Mesothelial cell of epicardium (in vitro differentiated cells): ENCODE measurements at regions not wholly inside any gene's neighbourhood (a gene's known extent, or its start where the extent isn't known, plus 50 kb on each side); places are given as distances from the start of the nearest gene placed in this dataset.

ENCODE experiments used
- DNase-seq, 2 experiments: peaks; one replicate each; pipeline ENCODE4 v3.0.0; 2021; ENCODE audit warnings: low spot score in 2 of 2; ENCODE audit not compliant: unreplicated experiment in 2 of 2
- H3K27ac Mint-ChIP-seq: 2 replicates; pipeline ENCODE4 v1.8.0; 2021; ENCODE audit warnings: mixed read lengths
- H3K27me3 Mint-ChIP-seq: 2 replicates; pipeline ENCODE4 v1.8.0; 2021; ENCODE audit warnings: low read depth, mixed read lengths
- H3K36me3 Mint-ChIP-seq: 2 replicates; pipeline ENCODE4 v1.8.0; 2021; ENCODE audit warnings: mixed read lengths
- H3K4me1 Mint-ChIP-seq: 2 replicates; pipeline ENCODE4 v1.8.0; 2021; ENCODE audit warnings: mixed read lengths
- H3K4me3 Mint-ChIP-seq: 2 replicates; pipeline ENCODE4 v1.8.0; 2021; ENCODE audit warnings: mild to moderate bottlenecking, moderate library complexity, mixed read lengths
- H3K9me3 Mint-ChIP-seq: 2 replicates; pipeline ENCODE4 v1.8.0; 2021; ENCODE audit warnings: mixed read lengths
- TF ChIP-seq, protein P1 (sequence below): fragments of 200-600 bp; sonication (generic); IDR thresholded peaks from one replicate; pipeline ENCODE4 v1.5.0; 2021; ENCODE audit warnings: antibody characterized with exemption; ENCODE audit not compliant: unreplicated experiment

DNA sequence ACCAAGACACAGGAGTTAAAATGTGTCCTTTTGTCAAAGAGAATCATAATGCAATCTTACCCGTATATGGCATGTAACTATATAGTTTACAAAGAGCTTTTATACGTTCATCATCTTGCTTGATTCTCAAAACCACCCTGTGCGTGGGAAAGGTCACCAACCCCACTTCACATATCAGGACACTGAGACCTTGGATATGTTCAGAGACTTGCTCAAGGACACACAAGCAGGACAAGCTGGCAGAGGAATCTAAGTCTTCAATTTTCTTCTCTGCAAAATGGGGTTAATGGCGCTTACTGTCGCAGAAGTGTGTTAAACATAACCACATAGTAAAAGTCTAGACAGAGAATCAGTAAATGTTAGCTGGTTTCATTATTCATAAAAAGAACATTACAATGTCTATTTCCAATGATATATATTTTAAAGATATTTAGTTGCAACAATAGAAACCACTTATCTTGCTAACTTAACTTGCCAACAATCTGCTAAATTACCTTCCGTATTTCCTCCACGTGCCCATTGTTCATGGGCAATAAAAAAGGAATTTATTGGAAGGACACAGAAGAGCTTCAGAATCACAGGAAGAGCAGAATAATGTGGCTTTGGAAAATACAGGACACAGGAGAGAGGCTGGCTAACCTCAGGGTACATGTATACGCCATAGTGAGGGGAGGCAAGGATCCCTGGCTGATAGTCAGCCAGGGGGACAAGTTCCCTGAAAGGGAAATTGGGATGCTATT lies 64.6 kb upstream of the TAPT1 start:
- no peak overlapping the region for H3K4me3 Mint-ChIP-seq
- TF ChIP-seq, protein P1, sequence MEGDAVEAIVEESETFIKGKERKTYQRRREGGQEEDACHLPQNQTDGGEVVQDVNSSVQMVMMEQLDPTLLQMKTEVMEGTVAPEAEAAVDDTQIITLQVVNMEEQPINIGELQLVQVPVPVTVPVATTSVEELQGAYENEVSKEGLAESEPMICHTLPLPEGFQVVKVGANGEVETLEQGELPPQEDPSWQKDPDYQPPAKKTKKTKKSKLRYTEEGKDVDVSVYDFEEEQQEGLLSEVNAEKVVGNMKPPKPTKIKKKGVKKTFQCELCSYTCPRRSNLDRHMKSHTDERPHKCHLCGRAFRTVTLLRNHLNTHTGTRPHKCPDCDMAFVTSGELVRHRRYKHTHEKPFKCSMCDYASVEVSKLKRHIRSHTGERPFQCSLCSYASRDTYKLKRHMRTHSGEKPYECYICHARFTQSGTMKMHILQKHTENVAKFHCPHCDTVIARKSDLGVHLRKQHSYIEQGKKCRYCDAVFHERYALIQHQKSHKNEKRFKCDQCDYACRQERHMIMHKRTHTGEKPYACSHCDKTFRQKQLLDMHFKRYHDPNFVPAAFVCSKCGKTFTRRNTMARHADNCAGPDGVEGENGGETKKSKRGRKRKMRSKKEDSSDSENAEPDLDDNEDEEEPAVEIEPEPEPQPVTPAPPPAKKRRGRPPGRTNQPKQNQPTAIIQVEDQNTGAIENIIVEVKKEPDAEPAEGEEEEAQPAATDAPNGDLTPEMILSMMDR: no peak
- H3K4me1 Mint-ChIP-seq: peaks cover 4% of the 10 kb centered on the region
- H3K9me3 Mint-ChIP-seq: no peaks in the 10 kb centered on the region
- DNase-seq: no peak
- no peak overlapping the region for H3K27ac Mint-ChIP-seq
- H3K36me3 Mint-ChIP-seq: no peaks in the 10 kb centered on the region
- peaks cover 2% of the 10 kb centered on the region for H3K27me3 Mint-ChIP-seq

DNA sequence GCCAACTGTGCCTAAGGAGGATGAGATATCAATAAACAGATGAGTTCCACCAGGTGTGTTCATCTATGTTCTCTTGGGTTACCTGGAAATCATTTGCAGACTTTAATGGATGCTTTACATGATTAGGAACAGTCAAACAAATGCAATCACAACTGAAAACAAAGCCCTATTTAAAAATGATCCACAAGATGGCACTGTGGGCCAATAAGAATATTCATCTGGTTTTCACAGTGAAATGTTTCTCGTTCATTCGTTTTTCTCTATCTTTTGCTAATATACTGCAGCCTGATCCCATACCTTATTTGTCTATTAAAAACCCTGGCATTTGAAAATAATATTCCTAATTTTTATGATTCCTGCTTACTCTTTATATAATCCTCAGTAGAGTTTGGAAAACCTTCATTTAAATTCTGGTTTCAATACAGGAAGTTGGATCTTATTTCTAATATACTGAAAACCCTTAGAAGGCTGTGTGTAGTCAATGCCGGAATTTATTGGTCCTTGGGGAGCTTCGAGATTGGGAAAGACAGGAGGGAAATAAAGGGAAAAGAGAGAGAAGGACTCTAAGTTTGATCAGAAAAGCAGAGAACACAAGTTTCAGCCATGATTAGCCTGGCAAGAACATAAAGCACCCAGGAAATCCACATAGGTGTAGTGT lies 63.8 kb upstream of the TAPT1 start:
- Mint-ChIP-seq H3K36me3 (peaks cover 2% of the 10 kb centered on the region), H3K4me1 (peaks cover 4% of the 10 kb centered on the region), H3K27me3 (peaks cover 2% of the 10 kb centered on the region), H3K9me3 (peaks cover 2% of the 10 kb centered on the region), H3K4me3 (no peak overlapping the region), H3K27ac (no peak overlapping the region)
- no peak for DNase-seq
- TF ChIP-seq, protein P1: peak; percentile 49

DNA sequence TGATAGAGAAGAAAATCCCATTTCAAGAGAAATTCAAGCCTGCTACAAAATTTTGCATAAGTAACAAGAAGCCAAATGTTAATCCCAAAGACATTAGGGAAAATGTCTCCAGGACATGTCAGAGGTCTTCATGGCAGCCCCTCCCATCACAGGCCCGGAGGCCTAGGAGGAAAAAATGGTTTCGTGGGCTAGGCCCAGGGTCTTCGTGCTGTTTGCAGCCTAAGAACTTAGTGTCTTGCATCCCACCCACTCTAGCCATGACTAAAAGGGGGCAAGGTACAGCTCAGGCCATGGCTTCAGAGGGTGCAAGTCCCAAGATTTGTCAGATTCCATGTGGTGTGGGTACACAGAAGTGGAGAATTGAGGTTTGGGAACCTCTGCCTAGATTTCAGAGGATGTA lies 57.8 kb upstream of the TAPT1 start:
- H3K9me3 Mint-ChIP-seq: peaks cover 35% of the 10 kb centered on the region
- no peak overlapping the region for H3K27ac Mint-ChIP-seq
- no peak for DNase-seq
- TF ChIP-seq, protein P1: no peak
- no peak overlapping the region for H3K4me3 Mint-ChIP-seq
- peaks cover 2% of the 10 kb centered on the region for H3K27me3 Mint-ChIP-seq
- peaks cover 25% of the 10 kb centered on the region for H3K36me3 Mint-ChIP-seq
- no peaks in the 10 kb centered on the region for H3K4me1 Mint-ChIP-seq

DNA sequence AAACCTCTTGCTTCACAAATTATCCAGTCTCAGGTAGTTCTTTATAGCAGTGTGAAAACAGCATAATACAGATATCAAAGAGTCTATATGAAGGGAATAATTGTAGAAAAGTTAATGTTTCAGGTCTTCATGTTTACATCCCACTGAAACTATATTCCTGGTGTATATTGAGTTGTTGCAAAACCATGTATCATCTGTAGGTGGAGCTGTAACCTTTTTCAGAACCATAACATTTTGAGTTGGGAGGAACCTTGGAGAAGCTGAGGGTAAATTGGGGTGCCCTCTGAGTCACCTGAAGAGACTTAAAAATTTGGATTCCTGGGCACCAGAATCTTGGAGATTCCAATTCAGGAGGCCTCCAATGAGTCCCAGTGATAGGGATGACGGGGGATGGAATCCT lies 51.9 kb upstream of the TAPT1 start:
- TF ChIP-seq, protein P1: peak; percentile 23
- peaks cover 53% of the 10 kb centered on the region for H3K9me3 Mint-ChIP-seq
- H3K4me3 Mint-ChIP-seq: no peak overlapping the region
- peaks cover 35% of the 10 kb centered on the region for H3K36me3 Mint-ChIP-seq
- DNase-seq: no peak
- no peaks in the 10 kb centered on the region for H3K4me1 Mint-ChIP-seq
- no peak overlapping the region for H3K27ac Mint-ChIP-seq
- H3K27me3 Mint-ChIP-seq: no peaks in the 10 kb centered on the region
